ENCODE measurements at regions not wholly inside any gene's neighbourhood (a gene's known extent, or its start where the extent isn't known, plus 50 kb on each side); places are given as distances from the start of the nearest gene placed in this dataset.
A peak's percentile ranks its signal among the peaks of the same experiment; 100 is the strongest.
"Not testable (repeated sequence)": the region's sequence is repeated elsewhere in the genome, so short reads cannot be mapped to it uniquely, and the experiment has no call there.

DNA sequence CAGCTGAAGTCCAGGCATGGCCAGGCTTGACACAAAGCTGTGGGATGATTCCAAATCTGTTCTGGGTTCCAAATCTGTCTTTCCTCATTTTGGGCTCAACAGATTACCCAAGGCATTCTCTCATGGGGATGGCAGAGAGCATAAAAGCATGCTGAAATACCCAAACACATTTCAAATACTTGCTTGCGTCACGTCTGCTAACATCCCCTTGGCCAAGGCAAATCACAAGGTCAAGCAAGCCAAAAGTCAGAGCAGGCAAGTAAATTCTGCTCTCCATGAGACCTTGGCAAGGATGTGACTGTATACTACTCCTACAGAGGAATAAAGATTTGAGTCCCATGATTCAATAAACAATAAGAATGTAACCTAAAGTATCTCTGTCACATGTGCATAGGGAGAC is 306.7 kb downstream of the EPB41L4A start:
- no peak for DNase-seq (ENCODE audit: low spot score)

DNA sequence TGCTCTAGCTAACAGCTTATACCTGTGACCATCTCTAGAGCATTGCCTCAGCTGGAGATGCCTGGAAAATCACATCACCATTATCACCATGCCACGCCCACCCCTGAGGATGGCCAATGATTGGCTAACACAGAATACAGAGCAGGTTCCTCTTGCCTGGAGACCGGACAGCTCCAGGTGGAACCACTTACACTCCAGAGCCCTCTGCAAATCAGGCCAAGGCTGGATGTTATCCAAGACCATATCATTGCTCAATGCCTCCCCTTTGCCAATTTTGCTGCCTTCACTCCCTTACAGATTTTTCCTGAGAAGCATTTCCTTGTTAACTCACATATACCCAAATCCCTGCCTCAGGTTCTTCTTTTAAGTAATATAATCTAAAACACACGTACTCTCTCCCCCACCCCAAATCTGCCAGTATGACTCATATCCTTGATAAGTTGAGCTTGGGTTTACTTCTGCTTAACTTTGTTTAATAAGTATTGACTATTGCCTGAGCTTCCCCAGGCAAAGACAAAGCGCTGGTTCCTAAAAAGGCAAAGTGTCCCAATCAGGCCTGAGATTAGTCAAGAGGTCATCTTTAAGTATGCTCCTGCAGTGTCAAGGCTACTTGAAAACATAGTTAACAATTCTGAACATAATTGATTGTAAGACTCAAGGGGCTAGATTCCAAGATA is 309.6 kb downstream of the EPB41L4A start:
- DNase-seq (ENCODE audit: low spot score), result no peak

DNA sequence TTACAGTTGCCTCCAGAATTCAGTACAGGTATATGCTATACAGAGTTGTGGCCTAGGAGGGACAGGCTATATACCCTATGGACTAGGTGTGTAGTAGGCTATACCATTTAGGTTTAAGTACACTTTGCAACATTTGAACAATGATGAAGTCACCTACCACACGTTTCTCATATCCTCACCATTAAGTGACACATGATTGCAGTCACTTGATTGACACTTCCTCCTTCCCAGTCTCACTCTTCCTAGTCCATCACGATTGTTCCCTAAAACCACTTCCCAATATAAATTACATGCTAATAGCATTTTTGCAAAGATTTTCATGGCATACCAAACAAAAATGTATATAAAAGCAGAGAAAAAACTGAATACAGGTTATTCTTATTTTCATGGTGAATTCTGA is 312.2 kb downstream of the EPB41L4A start:
- DNase-seq (ENCODE audit: low spot score), result no peak

DNA sequence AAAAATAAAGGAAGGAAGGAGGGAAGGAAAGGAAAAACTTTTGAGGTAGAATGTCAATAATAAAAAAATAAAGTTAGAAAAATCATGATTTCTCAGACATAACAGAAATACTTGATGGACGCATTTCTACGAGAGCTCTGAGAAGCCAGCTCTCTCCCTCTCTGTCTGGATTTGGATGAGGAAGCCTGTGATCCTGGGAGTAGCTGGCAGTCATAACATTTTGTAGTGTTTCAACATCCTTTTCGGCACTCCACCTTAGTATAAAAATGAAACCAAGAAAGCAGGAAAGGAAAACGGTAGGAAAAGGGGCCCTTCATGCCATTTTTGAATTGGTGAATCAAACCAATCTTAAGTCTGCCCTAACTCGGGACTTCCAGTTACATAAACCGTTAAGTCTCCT is 321.3 kb downstream of the EPB41L4A start:
- no peak for DNase-seq (ENCODE audit: low spot score)

DNA sequence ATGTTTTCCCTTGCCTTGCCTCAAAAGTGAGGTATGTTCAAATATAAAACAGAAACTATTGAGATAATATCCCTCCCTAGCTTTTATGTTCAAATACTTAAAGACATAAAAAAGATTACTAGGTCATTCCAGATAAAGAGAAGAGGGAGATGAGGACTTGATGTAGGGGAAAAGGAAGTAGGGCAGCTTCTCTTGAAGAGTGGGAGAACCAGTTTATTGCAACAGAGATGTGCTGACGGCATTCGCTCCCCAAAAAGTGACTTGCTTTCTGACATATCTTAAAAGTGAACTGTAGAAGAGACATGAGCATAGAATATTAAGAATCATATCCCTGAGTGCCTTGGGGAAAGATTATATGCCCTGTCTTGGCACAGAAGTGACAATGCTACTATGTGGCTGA is 330.2 kb upstream of the NREP start:
- DNase-seq (ENCODE audit: low spot score), result no peak

DNA sequence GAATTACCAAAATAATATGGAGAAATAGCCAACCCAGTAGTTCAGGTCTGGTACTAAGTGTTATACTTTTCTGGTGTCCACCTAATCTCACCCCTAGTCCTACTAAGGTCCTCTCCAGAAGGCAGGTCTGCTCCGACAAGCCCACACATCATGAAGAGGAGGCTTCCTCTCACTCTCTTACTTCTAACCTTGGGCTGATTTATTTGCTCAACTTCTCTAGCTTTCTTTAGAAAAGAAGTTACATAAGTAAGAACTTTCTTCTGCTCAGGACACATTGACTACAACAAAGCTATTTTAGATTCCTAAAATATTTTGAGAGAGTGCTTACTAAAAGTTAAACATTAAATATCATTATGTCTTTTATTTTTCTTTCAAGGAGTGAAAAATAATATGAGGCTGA is 329.7 kb upstream of the NREP start:
- no peak for DNase-seq (ENCODE audit: low spot score)

DNA sequence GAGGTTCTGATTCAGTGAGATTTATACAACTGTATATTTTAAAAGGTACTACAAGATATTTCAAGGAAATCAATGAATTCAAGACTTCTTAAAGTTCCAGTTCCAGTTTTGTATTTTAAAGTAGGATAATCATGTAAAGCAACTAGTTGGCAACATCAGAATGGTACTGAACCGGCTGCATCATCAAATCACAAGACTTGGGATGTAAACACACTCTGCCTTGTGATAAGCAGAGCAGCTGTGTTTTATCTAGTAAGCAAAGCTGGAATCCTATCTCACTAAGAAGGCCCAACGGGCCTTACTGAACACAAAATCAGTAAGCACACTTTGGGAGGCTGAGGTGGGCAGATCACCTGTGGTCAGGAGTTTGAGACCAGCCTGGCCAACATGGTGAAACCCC is 327.2 kb upstream of the NREP start:
- no peak for DNase-seq (ENCODE audit: low spot score)

DNA sequence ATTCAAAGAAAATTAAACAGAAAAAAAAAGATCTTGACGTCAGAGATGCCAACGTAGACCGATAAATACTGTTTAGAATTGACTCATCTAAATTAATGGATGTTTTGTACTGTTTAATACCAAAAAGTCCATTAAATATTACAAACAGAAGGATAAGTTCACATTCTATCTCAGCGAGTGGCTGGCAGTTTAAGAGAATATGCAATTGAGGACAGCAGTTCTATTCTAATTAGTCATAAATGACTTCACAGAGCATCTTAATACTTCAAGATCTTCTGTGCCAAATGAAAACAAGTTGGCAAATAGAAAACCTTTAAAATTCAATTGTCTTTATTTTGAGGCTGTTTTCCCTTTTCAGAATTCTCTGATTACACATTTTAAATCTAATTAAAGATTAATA is 326.6 kb upstream of the NREP start:
- no peak for DNase-seq (ENCODE audit: low spot score)

DNA sequence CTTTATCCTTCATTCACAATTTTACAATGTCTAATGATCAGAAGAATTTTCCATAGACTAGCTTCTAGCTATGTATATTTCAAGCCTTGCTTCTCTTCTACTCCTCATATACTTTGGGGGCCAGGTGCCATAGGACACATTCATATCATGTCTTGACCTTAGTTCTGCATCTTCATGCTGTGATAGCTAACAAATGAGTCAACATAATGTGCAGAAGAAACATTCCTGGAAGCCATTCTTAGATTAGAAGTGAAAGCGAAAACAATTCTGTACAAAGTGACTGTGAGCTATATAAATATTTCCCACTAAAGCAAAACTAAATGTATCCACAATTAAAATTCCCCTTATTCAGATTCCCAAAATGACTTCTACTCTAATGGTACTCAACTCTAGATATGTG is 320.2 kb upstream of the NREP start:
- DNase-seq (ENCODE audit: low spot score), result peak; percentile 2

DNA sequence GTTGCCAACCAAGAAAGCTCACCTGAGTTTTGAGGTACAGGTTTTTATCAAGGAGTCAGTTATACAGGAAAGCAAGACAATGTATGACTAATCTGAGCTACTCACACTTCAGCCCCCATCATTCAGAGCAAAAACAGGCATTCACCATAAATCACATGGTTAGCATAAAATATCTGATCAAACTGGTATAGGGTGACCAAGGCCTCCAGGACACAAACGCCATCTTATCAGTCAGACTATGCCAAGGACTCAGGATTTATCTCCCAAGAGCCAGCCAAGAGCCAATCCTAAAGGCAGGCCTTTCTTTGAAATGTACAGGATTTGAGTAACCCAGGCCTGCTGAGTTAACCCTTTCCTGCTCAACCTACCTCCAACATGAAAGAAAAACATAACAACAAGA is 313.0 kb upstream of the NREP start:
- DNase-seq (ENCODE audit: low spot score), result no peak

DNA sequence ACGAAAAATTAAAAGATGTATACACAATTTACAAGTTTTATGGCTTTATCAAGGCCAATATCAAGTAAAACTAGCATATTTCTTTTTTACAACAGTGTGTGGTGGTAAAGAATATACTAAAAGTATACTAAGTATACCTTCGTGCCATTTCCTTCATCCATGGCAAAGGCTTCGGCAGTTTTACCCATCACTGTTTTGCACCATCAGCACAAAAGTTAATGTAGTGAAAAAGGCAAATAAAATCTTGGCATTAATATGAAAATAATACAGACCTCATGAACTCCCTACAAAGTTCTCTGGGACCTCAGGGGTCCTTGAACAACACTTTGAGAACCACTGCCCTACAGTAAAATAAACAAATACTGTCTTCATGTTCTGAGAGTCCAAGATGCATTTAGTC is 312.3 kb upstream of the NREP start:
- DNase-seq (ENCODE audit: low spot score), result no peak

DNA sequence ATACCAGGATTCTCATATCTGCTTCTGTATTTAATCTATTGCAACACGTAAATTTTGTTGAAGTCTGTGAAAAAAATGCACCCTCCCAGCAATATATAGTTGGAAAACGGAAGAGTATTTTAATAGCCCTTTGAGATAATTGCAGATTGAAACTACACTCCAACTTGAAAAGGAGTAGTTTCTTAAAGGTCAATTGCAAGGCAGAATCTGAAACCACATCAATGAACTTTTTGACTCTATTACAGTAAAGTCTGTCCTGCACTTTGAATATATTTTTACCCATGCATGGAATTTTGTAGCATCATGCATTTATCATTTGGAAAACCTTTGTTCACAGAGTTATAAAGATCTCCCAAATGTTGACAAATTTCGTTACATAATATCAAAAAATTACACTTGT is 311.6 kb upstream of the NREP start:
- no peak for DNase-seq (ENCODE audit: low spot score)

DNA sequence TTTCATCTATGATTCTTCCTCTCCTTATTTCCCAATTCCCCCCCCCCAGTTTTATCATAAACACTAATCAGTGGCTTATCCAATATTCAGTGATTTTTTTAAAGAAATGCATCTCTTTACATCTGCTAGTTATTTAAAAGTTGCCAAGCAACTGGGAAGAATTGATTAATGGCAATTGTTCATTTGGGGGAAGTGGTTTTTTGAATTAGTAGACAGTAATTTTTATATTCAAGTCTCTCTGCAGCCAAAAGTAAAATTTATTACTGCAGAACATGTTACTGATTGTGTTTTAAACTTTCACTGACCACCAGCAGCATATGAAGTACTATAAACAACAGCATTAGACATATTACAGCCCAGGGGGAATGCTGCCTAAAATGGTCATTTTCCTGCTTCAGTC is 308.8 kb upstream of the NREP start:
- DNase-seq (ENCODE audit: low spot score), result no peak

DNA sequence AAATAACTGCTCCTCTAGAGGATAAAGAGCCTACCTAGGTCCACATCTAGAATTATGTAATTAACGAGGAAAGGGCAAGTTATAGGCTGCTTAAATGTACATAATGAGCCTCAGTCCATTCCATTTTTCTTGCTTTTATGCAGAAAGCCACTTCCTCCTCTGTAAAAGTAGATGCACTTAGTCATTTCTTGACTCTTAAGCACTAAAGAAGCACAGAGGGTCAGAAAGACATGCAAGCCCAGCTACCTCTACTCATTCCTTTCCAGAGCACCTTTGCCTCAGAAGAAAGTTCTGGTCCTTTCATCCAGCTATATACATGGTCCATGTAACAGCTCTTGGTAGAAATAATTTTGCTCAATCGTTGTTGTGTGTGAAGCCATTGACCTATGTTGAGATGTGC is 308.0 kb upstream of the NREP start:
- no peak for DNase-seq (ENCODE audit: low spot score)

DNA sequence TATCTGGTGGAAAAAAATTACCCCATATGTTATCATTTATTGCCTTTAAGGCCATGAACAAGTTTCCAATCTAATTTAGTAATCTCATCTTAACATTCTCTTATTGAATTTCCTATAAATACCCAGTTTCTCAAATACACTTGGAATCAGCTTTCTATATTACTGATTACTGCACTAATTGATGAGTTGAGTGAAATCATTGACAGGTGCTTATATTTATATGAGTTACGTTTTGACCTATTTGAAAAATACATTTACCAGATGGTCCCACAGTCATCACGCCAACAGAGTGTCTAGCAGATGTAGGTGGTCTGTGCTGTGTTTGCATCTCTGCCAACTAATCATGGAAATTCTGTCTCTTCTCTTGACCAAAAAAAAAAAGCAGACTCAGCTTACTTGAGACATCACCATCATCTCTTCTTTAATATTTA is 307.3 kb upstream of the NREP start:
- no peak for DNase-seq (ENCODE audit: low spot score)

DNA sequence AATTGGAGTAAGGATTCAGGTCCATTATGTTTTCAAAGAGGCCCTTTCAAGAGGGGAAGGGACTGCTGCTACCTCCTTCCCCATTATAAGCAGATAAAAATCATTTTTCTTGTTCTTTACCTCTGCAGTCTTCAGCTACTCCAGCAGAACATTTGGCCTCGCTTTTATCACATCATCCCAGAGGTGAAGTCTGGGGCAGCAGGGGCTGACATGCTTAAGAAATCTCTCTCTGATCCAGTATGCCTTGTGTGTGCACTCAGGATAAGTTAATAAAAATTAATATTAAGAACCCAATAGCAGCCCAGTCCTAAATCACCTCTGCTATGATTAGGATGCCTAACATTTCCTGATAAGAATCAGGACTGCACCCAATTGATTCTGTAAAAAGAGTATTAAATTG is 306.9 kb upstream of the NREP start:
- no peak for DNase-seq (ENCODE audit: low spot score)

DNA sequence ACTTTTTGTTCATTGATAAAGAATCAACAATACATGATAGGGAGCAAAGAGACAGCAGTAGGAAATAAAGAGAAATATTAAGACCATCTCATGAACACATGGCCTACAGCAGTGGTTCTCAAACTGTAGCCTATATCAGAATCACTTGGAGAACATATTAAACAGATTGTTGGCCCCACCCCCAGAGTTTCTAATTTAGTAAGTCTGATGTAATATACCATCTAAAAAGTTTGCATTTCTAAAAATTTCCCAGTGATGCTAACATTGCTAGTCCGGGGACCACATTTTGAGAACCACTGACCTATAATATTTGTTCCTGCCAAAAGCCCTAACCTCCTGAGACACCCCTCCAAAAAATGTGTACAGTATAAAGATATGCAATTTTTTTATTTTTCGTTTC is 306.2 kb upstream of the NREP start:
- no peak for DNase-seq (ENCODE audit: low spot score)

DNA sequence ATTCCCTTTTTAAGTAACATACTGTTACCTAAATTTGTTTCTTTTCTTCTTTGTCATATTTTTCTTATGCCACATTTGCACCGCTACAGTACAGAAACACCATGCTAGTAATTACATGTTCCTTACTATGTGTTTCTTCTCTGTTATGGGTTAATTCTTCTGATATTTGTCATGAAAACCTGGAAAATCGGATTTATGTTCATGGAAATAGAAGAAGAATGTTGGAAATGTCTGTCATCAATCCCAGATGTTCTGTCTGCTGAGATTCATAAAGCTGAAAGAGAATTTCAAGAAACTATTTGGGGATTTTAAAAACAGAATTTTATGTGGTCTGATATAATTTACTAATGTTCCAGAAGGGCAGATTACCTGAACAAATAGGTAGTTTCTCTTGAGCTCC is 305.2 kb upstream of the NREP start:
- DNase-seq (ENCODE audit: low spot score), result no peak

DNA sequence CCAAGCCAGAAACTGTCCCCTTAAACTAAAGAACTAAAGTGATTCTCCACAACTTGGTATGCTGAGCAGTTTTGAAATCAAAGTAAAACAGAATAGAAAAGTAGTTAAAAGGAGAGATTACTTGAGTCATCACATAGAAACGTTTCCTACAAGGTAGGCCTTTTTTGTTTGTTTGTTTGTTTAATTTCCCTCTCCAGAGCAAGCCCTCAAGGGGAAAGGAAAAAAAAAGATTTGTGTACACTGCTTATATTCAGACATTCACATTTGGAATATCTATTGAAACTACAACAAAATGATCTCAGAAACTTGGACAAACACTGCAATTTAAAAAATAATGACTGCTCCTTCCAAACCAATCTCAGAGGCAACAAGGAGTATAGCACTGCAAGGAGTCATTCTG is 304.7 kb upstream of the NREP start:
- DNase-seq (ENCODE audit: low spot score), result no peak

DNA sequence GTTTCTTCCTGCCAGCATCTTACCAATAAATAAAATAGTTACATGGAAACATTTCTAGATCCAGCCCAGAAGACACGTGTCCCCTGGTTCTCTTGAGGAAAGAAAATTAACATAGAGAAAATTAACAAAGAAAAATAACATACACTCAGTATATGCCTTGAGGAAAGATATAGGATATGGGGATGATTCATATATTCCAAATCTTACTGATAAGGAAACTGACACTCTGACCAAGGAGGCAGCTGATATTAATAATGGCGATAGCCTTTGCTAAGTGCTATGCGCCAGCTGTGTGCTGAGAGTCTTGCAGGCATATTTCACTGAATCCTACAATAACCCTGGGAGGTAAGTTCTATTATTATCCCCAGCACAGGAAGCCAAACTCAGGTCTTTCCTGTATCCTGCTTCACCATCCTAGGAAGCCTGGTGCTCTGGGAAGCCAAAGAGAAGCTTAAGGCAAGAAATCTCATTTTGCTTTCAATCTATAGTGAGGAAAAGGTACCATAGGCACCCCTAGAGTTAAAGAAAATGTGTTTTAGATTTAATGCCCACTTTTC is 302.7 kb upstream of the NREP start:
- DNase-seq (ENCODE audit: low spot score), result no peak

DNA sequence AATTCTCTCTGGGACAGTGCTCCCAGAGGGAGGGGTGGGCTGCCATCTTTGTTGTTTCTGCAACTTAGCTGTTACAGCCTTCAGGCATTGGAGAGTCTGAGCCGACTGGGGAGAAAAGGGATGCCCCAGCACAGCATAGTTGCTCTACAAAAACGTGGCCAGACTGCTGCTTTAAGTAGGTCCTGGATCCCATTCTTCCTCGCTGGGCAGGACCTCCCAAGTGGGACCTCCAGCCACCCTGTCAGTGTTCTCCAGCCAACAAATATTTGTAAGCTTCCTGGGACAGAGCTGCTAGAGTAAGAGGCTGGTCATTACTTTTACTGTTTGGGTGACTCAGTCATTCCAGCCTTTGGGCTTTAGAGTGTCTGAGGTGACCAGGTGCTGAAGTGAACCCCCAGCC is 292.7 kb upstream of the NREP start:
- no peak for DNase-seq (ENCODE audit: low spot score)

DNA sequence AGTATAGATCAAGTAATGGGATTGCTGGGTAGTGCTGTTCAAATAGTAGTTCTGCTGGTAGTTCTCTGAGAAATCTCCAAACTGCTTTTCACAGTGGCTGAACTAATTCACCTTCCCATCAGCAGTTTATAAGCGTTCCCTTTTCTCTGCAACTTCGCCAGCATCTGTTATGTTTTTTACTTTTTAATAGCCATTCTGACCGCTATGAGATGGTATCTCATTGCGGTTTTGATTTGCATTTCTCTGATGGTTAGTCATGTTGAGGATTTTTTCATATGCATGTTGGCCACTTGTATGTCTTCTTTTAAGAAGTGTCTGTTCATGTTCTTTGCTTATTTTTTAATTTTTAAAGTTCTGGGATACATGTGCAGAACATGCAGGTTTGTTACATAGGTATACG is 279.2 kb upstream of the NREP start:
- DNase-seq (ENCODE audit: low spot score), result no peak

DNA sequence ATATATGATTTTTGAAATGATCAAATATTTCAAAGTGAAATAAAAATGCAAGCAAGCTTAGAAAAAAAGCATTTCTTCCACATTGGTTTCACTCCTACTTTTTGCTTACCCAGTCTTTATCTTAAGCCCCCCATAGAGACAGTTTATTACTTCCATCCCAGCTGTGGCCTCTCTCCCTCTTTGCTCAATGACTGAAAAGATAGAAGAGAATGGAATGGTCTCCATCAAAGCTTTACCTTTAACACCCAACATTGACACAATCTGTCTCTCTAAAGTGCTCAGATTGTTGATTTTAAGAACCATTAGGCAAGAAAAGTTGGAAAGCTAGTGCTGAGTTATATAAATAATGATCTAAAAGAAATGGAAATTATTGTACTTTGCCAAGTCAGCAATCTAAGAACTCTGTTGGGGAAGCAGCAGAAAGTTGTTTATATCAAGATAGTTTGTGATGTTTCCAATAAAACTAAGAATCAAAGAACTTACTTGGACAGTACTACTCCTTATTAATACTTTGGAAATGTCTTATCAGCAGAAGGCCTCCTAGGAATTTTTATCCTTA is 277.5 kb upstream of the NREP start:
- DNase-seq (ENCODE audit: low spot score), result no peak

DNA sequence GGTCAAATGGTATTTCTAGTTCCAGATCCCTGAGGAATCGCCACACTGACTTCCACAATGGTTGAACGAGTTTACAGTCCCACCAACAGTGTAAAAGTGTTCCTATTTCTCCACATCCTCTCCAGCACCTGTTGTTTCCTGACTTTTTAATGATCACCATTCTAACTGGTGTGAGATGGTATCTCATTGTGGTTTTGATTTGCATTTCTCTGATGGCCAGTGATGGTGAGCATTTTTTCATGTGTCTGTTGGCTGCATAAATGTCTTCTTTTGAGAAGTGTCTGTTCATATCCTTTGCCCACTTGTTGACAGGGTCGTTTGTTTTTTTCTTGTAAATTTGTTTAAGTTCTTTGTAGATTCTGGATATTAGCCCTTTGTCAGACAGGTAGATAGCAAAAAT is 269.9 kb upstream of the NREP start:
- DNase-seq (ENCODE audit: low spot score), result not testable (repeated sequence)

All from activated CD4-positive, alpha-beta T cell treated with anti-CD3 and anti-CD28 coated beads, Interleukin-2, Interleukin-4, amounts not matched to agents 100 ng/mL and 50 ng/mL, durations not matched to agents 16 hours and 8 hours (primary cell).